IMR-90 (cell line): ENCODE measurements at regions not wholly inside any gene's neighbourhood (a gene's known extent, or its start where the extent isn't known, plus 50 kb on each side); places are given as distances from the start of the nearest gene placed in this dataset.

Experiments used
- ATAC-seq: fragments of 200-7000 bp; cut with Tn5 transposase; 2 replicates; pipeline ENCODE4 v1.9.1; 2020; ENCODE audit warnings: low read depth, mild to moderate bottlenecking, moderate library complexity
- BruUV-seq: library from RNA; stranded (reverse); fragments of 400-500 nt; replicated peaks from 2 replicates; lab custom pipeline; 2021; lab: Mats Ljungman, UMichigan
- CTCF ChIA-PET: fragments of 300-600 bp; formaldehyde crosslinking; extraction: SDS; loops from one replicate; lab custom pipeline; 2021; ENCODE audit warnings: antibody characterized with exemption; lab: Yijun Ruan, JAX
- POLR2A ChIA-PET: fragments of 300-600 bp; sonication (Branson Sonifier 250); formaldehyde crosslinking; loops from one replicate; lab custom pipeline; 2022; ENCODE audit warnings: antibody characterized with exemption; ENCODE audit not compliant: unreplicated experiment; lab: Charles Lee
- DNase-seq: peaks from one replicate; pipeline ENCODE4 v3.0.0; 2013
- H2AFZ ChIP-seq: replicated peaks from 2 replicates; pipeline ENCODE3; 2013; ENCODE audit warnings: low read length, mild to moderate bottlenecking; ENCODE audit not compliant: poor library complexity
- H2AK5ac ChIP-seq: 2 replicates; pipeline ENCODE4 v1.6.1; 2013; ENCODE audit warnings: low read depth, low read length, inconsistent platforms
- H2AK9ac ChIP-seq: replicated peaks from 2 replicates; pipeline ENCODE3; 2013; ENCODE audit warnings: mild to moderate bottlenecking, low read depth, low read length, moderate library complexity; ENCODE audit not compliant: poor library complexity
- H2BK120ac ChIP-seq: 2 replicates; pipeline ENCODE4 v1.6.1; 2013; ENCODE audit warnings: low read depth, low read length, inconsistent platforms
- H2BK15ac ChIP-seq: 3 replicates; pipeline ENCODE4 v1.6.1; 2013; ENCODE audit warnings: low read depth, low read length, inconsistent platforms
- H2BK20ac ChIP-seq: 2 replicates; pipeline ENCODE4 v1.6.1; 2013; ENCODE audit warnings: low read depth, mild to moderate bottlenecking, inconsistent platforms, low read length, moderate library complexity
- H2BK5ac ChIP-seq: 2 replicates; pipeline ENCODE4 v1.6.1; 2013; ENCODE audit warnings: mild to moderate bottlenecking, low read depth, low read length, inconsistent platforms; ENCODE audit not compliant: poor library complexity, severe bottlenecking
- H3K14ac ChIP-seq: replicated peaks from 2 replicates; pipeline ENCODE4 v1.6.1; 2013; ENCODE audit warnings: low read depth, low read length, inconsistent platforms
- H3K18ac ChIP-seq: 2 replicates; pipeline ENCODE4 v1.6.1; 2013; ENCODE audit warnings: low read depth, low read length, control low read depth
- H3K23ac ChIP-seq: 2 replicates; pipeline ENCODE4 v1.6.1; 2013; ENCODE audit warnings: low read depth, low read length, inconsistent platforms
- H3K27ac ChIP-seq: 2 replicates; pipeline ENCODE4 v1.5.1; 2013; ENCODE audit warnings: mild to moderate bottlenecking, control low read depth, low read length; ENCODE audit not compliant: insufficient read depth
- H3K27me3 ChIP-seq: 2 replicates; pipeline ENCODE4 v1.6.1; 2013; ENCODE audit warnings: low read length; ENCODE audit not compliant: control insufficient read depth, insufficient read depth
- H3K36me3 ChIP-seq: 2 replicates; pipeline ENCODE4 v1.6.1; 2013; ENCODE audit warnings: low read length, mixed read lengths; ENCODE audit not compliant: control insufficient read depth, insufficient read depth
- H3K4ac ChIP-seq: 2 replicates; pipeline ENCODE4 v1.6.1; 2013; ENCODE audit warnings: low read depth, low read length, inconsistent platforms
- H3K4me1 ChIP-seq: 2 replicates; pipeline ENCODE4 v1.6.1; 2013; ENCODE audit warnings: low read length, mixed read lengths; ENCODE audit not compliant: control insufficient read depth, insufficient read depth
- H3K4me2 ChIP-seq: 2 replicates; pipeline ENCODE4 v1.6.1; 2013; ENCODE audit warnings: low read depth, mild to moderate bottlenecking, control low read depth, low read length, moderate library complexity
- H3K4me3 ChIP-seq: 2 replicates; pipeline ENCODE4 v1.5.1; 2013; ENCODE audit warnings: low read depth, mild to moderate bottlenecking, control low read depth, low read length, moderate library complexity; ENCODE audit not compliant: insufficient read depth
- H3K56ac ChIP-seq: 2 replicates; pipeline ENCODE4 v1.6.1; 2013; ENCODE audit warnings: low read length, inconsistent platforms; ENCODE audit not compliant: insufficient read depth; ENCODE audit errors: extremely low read depth
- H3K79me1 ChIP-seq, 2 experiments: 2 replicates each; pipeline ENCODE4 v1.6.1; 2013; ENCODE audit warnings: low read length in 2 of 2, inconsistent platforms in 1 of 2, low read depth in 1 of 2
- H3K9ac ChIP-seq: 2 replicates; pipeline ENCODE4 v1.6.1; 2013; ENCODE audit warnings: low read depth, low read length, control low read depth
- H3K9me1 ChIP-seq: 2 replicates; pipeline ENCODE4 v1.6.1; 2013; ENCODE audit warnings: low read length, inconsistent platforms; ENCODE audit not compliant: insufficient read depth
- H3K9me3 ChIP-seq: 2 replicates; pipeline ENCODE4 v1.6.1; 2013; ENCODE audit warnings: low read length; ENCODE audit not compliant: control insufficient read depth, insufficient read depth
- H4K20me1 ChIP-seq: 2 replicates; pipeline ENCODE4 v1.6.1; 2013; ENCODE audit warnings: low read length, inconsistent platforms; ENCODE audit not compliant: insufficient read depth
- H4K5ac ChIP-seq: 2 replicates; pipeline ENCODE4 v1.6.1; 2013; ENCODE audit warnings: mild to moderate bottlenecking, low read depth, low read length, control low read depth
- H4K8ac ChIP-seq, 2 experiments: 2 replicates each; pipeline ENCODE4 v1.6.1; 2013; ENCODE audit warnings: low read depth in 2 of 2, low read length in 2 of 2, control low read depth in 1 of 2, inconsistent platforms in 1 of 2
- H4K91ac ChIP-seq: 2 replicates; pipeline ENCODE4 v1.6.1; 2013; ENCODE audit warnings: low read depth, low read length, inconsistent platforms; ENCODE audit not compliant: insufficient read depth
- BHLHE40 ChIP-seq: fragments of 150-350 bp; IDR thresholded peaks from 2 replicates; pipeline ENCODE4 v1.6.1; 2016; ENCODE audit warnings: mild to moderate bottlenecking, low read depth, low read length
- CHD1 ChIP-seq: IDR thresholded peaks from 2 replicates; pipeline ENCODE4 v1.6.1; 2012; ENCODE audit warnings: low read depth, low read length, improper control_type of control experiment
- MAFK ChIP-seq: IDR thresholded peaks from 2 replicates; pipeline ENCODE4 v1.6.1; 2012; ENCODE audit warnings: low read depth, low read length, improper control_type of control experiment
- USF2 ChIP-seq: fragments of 150-350 bp; IDR thresholded peaks from 2 replicates; pipeline ENCODE4 v1.6.1; 2017; ENCODE audit warnings: mild to moderate bottlenecking, antibody characterized with exemption, low read length, low read depth
- WGBS, 2 experiments: methylation state at CpG; one replicate each; pipeline versions ENCODE4 v1.1.5 to v1.1.7; 2013; ENCODE audit warnings: missing lambda C conversion rate in 2 of 2; ENCODE audit not compliant: insufficient read length in 1 of 2; ENCODE audit errors: extremely low coverage in 2 of 2; 5-methylcytosine and 5-hydroxymethylcytosine counted together
- dilution Hi-C: fragments of 300-500 bp; cut with HindIII; formaldehyde crosslinking; loops from one replicate; pipeline ENCODE4 v1.14.3; 2018; ENCODE audit warnings: low sequenced_read_pairs; ENCODE audit not compliant: unreplicated experiment
- in situ Hi-C: fragments of 300-500 bp; cut with MboI; formaldehyde crosslinking; loops from 3 replicates; pipeline ENCODE4 v1.14.3; 2019; ENCODE audit warnings: low sequenced_read_pairs, inconsistent platforms, mixed read lengths
- intact Hi-C: fragments of 100-400 bp; cut with micrococcal nuclease; formaldehyde crosslinking; loops from 2 replicates; pipeline ENCODE4 v1.10.0; 2022

- Histone ChIP-seq H3K4me2 (no peak overlapping the region), H2BK15ac (no peak overlapping the region), H2AFZ (no peak overlapping the region), H3K9me1 (no peaks in the 10 kb centered on the region), H4K5ac (no peak overlapping the region), H2AK5ac (no peak overlapping the region), H2BK5ac (no peak overlapping the region), H3K18ac (no peak overlapping the region), H3K27ac (no peak overlapping the region), H2AK9ac (no peak overlapping the region), H3K56ac (no peak overlapping the region), H3K9me3 (no peaks in the 10 kb centered on the region), H3K27me3 (no peaks in the 10 kb centered on the region), H3K4me1 (no peaks in the 10 kb centered on the region), H4K20me1 (no peaks in the 10 kb centered on the region), H3K23ac (no peak overlapping the region), H4K91ac (no peak overlapping the region), H3K4ac (no peak overlapping the region), H2BK120ac (no peak overlapping the region), H3K36me3 (no peaks in the 10 kb centered on the region), H3K4me3 (no peak overlapping the region), H3K14ac (no peak overlapping the region), H4K8ac (no peak overlapping the region), H3K79me1 (no peaks in the 10 kb centered on the region), H2BK20ac (no peak overlapping the region), H3K9ac (no peak overlapping the region)
- intact Hi-C loops (no loop called here), in situ Hi-C loops (no loop called here), dilution Hi-C loops (no loop called here)
- TF ChIP-seq USF2 = no peak
- TF ChIP-seq CHD1 = no peak
- TF ChIP-seq BHLHE40 = no peak
- no peak for TF ChIP-seq MAFK
- no TSS peak for BruUV-seq
- ATAC-seq (no peak), DNase-seq (no peak)
- WGBS, 2 experiments = no CpG with 5 or more reads among the region's 3 CpGs
- CTCF ChIA-PET = no interaction called here
- POLR2A ChIA-PET = no interaction called here
Observed at GRCh38 chr3:41029356-41029755, 169.9 kb upstream of the CTNNB1 start.
